ENCODE measurements at regions not wholly inside any gene's neighbourhood (a gene's known extent, or its start where the extent isn't known, plus 50 kb on each side); places are given as distances from the start of the nearest gene placed in this dataset.

- Mint-ChIP-seq H3K4me1 (no peaks in the 10 kb centered on the region), H3K36me3 (ENCODE audit: low read depth) (peaks cover 9% of the 10 kb centered on the region), H3K27ac (no peak overlapping the region), H3K4me3 (no peak overlapping the region), H3K9me3 (peaks cover 75% of the 10 kb centered on the region), H3K27me3 (ENCODE audit: low read depth, poor library complexity) (peaks cover 24% of the 10 kb centered on the region)
- DNase-seq: no peak
- no peak for TF ChIP-seq CTCF (IDR thresholded peaks at IDR 0.05)
These were observed 49.9 kb upstream of the HELT start for GRCh38 chr4:184968366-184968765.

Measured in nephron progenitor cell (in vitro differentiated cells).